ENCODE measurements at regions not wholly inside any gene's neighbourhood (a gene's known extent, or its start where the extent isn't known, plus 50 kb on each side); places are given as distances from the start of the nearest gene placed in this dataset.
A peak's percentile ranks its signal among the peaks of the same experiment; 100 is the strongest.
"Not testable (repeated sequence)": the region's sequence is repeated elsewhere in the genome, so short reads cannot be mapped to it uniquely, and the experiment has no call there.

GRCh38 chr12:9406564-9407424 lies 198.6 kb upstream of the PZP start:
- H3K27ac ChIP-seq: no peak overlapping the region
- no peaks in the 10 kb centered on the region for H3K27me3 ChIP-seq
- no peaks in the 10 kb centered on the region for H3K9me3 ChIP-seq
- WGBS, 5 donors: 64 to 92% (median 84%) methylated on average over 9 to 46 of the region's 46 CpGs
- H3K36me3 ChIP-seq: no peaks in the 10 kb centered on the region
- TF ChIP-seq EP300 (IDR thresholded peaks at IDR 0.05) (no peak), POLR2A (IDR thresholded peaks at IDR 0.05) (no peak), POLR2AphosphoS5 (IDR thresholded peaks at IDR 0.05) (no peak)
- TF ChIP-seq, protein P1, sequence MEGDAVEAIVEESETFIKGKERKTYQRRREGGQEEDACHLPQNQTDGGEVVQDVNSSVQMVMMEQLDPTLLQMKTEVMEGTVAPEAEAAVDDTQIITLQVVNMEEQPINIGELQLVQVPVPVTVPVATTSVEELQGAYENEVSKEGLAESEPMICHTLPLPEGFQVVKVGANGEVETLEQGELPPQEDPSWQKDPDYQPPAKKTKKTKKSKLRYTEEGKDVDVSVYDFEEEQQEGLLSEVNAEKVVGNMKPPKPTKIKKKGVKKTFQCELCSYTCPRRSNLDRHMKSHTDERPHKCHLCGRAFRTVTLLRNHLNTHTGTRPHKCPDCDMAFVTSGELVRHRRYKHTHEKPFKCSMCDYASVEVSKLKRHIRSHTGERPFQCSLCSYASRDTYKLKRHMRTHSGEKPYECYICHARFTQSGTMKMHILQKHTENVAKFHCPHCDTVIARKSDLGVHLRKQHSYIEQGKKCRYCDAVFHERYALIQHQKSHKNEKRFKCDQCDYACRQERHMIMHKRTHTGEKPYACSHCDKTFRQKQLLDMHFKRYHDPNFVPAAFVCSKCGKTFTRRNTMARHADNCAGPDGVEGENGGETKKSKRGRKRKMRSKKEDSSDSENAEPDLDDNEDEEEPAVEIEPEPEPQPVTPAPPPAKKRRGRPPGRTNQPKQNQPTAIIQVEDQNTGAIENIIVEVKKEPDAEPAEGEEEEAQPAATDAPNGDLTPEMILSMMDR (IDR thresholded peaks at IDR 0.05): no peak
- H3K4me3 ChIP-seq: peak overlapping the region in 3 of 4 donors; percentile 9 to 25 (median 16)
- DNase-seq: no peak
- no peaks in the 10 kb centered on the region for H3K4me1 ChIP-seq
- intact Hi-C loops (cut with DNase I; ENCODE audit: low total_unique reads): no loop called here

GRCh38 chr12:9405886-9406563 lies 197.8 kb upstream of the PZP start:
- DNase-seq: no peak
- no peaks in the 10 kb centered on the region for H3K9me3 ChIP-seq
- H3K27ac ChIP-seq: no peak overlapping the region
- H3K4me3 ChIP-seq: peak overlapping the region in 2 of 4 donors; percentile 16 to 25
- TF ChIP-seq POLR2A (IDR thresholded peaks at IDR 0.05): no peak
- no peak for TF ChIP-seq EP300 (IDR thresholded peaks at IDR 0.05)
- no peak for TF ChIP-seq POLR2AphosphoS5 (IDR thresholded peaks at IDR 0.05)
- TF ChIP-seq, protein P1 (IDR thresholded peaks at IDR 0.05): no peak
- WGBS, 5 donors: 56 to 81% (median 62%) methylated on average over 3 to 16 of the region's 25 CpGs
- H3K27me3 ChIP-seq: no peaks in the 10 kb centered on the region
- H3K36me3 ChIP-seq: no peaks in the 10 kb centered on the region
- intact Hi-C loops (cut with DNase I; ENCODE audit: low total_unique reads): no loop called here
- H3K4me1 ChIP-seq: no peaks in the 10 kb centered on the region

- intact Hi-C loops (cut with DNase I; ENCODE audit: low total_unique reads): no loop called here
- TF ChIP-seq POLR2A (IDR thresholded peaks at IDR 0.05) (no peak), POLR2AphosphoS5 (IDR thresholded peaks at IDR 0.05) (no peak), EP300 (IDR thresholded peaks at IDR 0.05) (no peak)
- TF ChIP-seq, protein P1 (IDR thresholded peaks at IDR 0.05): no peak
- WGBS, 5 donors: 74 to 100% (median 97%) methylated on average over 6 to 36 of the region's 39 CpGs
- DNase-seq: no peak
- Histone ChIP-seq H3K4me1 (no peaks in the 10 kb centered on the region), H3K36me3 (no peaks in the 10 kb centered on the region), H3K4me3 (no peak overlapping the region), H3K9me3 (no peaks in the 10 kb centered on the region), H3K27ac (no peak overlapping the region), H3K27me3 (no peaks in the 10 kb centered on the region)
Measured at GRCh38 chr12:9404469-9405260, 196.5 kb upstream of the PZP start.

- intact Hi-C loops (cut with DNase I; ENCODE audit: low total_unique reads): no loop called here
- Histone ChIP-seq H3K27ac (no peak overlapping the region), H3K4me1 (no peaks in the 10 kb centered on the region), H3K27me3 (no peaks in the 10 kb centered on the region), H3K4me3 (no peak overlapping the region), H3K9me3 (no peaks in the 10 kb centered on the region), H3K36me3 (no peaks in the 10 kb centered on the region)
- 76 to 100% (median 84%) methylated on average over 2 to 18 of the region's 20 CpGs for WGBS, 5 donors
- TF ChIP-seq POLR2AphosphoS5 (IDR thresholded peaks at IDR 0.05) (no peak), POLR2A (IDR thresholded peaks at IDR 0.05) (no peak), EP300 (IDR thresholded peaks at IDR 0.05) (no peak)
- TF ChIP-seq, protein P1 (IDR thresholded peaks at IDR 0.05): no peak
- DNase-seq: no peak
Measured at GRCh38 chr12:9404031-9404430, 195.8 kb upstream of the PZP start.

DNA sequence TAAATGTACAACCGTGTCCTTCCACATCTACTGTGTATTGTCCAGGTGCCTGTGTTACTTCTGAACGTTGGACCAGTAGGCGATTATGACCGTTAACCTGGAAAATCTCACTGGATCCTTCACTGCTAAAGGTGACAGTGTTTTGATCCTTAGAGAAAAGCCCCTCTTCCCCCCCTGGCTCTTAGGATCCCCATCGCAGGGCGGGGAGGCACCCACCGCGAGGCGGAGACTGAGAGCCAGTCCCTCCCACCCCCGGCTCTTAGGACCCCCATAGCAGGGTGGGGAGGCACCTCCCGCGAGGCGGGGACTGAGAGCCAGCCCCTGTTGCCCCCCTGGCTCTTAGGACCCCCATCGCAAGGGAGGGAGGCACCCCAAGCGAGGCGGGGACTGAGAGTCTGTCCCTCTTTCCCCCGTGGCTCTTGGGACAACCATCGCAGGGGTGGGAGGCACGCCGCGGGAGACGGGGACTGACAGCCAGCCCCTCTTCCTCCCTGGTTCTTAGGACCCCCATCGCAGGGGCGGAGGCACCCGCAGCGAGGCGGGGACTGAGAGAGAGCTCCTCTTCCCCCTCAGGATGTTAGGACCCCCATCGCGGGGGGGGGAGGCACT lies 194.3 kb upstream of the PZP start:
- intact Hi-C loops (cut with DNase I; ENCODE audit: low total_unique reads): not testable (repeated sequence)

GRCh38 chr12:9396367-9396766 lies 188.2 kb upstream of the PZP start:
- H3K4me1 ChIP-seq; H3K27ac ChIP-seq; H3K4me3 ChIP-seq; intact Hi-C loops (cut with DNase I; ENCODE audit: low total_unique reads); H3K9me3 ChIP-seq; H3K27me3 ChIP-seq; DNase-seq; H3K36me3 ChIP-seq: not testable (repeated sequence)
- WGBS, 5 donors: 95 to 99% (median 97%) methylated on average over 13 to 14 of the region's 14 CpGs

More for the DNA sequence above, 194.3 kb upstream of the PZP start:
- WGBS, 5 donors: 63 to 91% (median 78%) methylated on average over 10 to 23 of the region's 29 CpGs
- H3K36me3 ChIP-seq, H3K27ac ChIP-seq, DNase-seq, H3K4me3 ChIP-seq, H3K27me3 ChIP-seq, H3K4me1 ChIP-seq, H3K9me3 ChIP-seq: not testable (repeated sequence)
